NT2/D1 (cell line): ENCODE measurements at regions not wholly inside any gene's neighbourhood (a gene's known extent, or its start where the extent isn't known, plus 50 kb on each side); places are given as distances from the start of the nearest gene placed in this dataset.

Experiments used
- SUZ12 ChIP-seq: IDR thresholded peaks from 2 replicates; pipeline ENCODE4 v1.6.1; 2011; ENCODE audit not compliant: insufficient read length, insufficient read depth; ENCODE audit errors: extremely low read depth
- YY1 ChIP-seq: IDR thresholded peaks from 2 replicates; pipeline ENCODE4 v1.6.1; 2011; ENCODE audit not compliant: insufficient read length, insufficient read depth
- ZNF274 ChIP-seq: IDR thresholded peaks from 2 replicates; pipeline ENCODE4 v1.6.1; 2011; ENCODE audit warnings: mild to moderate bottlenecking, low read depth, low read length

- TF ChIP-seq ZNF274 (no peak), YY1 (no peak), SUZ12 (no peak)
Observed at GRCh38 chr10:31582365-31583052, 263.5 kb downstream of the ZEB1 start.
